HG03520 (cell line): ENCODE measurements at regions not wholly inside any gene's neighbourhood (a gene's known extent, or its start where the extent isn't known, plus 50 kb on each side); places are given as distances from the start of the nearest gene placed in this dataset.

ENCODE experiments used
- ATAC-seq: cut with Tn5 transposase; IDR thresholded peaks from one replicate; pipeline ENCODE4 v1.9.1; 2021; ENCODE audit warnings: mild to moderate bottlenecking, moderate library complexity; ENCODE audit not compliant: unreplicated experiment

DNA sequence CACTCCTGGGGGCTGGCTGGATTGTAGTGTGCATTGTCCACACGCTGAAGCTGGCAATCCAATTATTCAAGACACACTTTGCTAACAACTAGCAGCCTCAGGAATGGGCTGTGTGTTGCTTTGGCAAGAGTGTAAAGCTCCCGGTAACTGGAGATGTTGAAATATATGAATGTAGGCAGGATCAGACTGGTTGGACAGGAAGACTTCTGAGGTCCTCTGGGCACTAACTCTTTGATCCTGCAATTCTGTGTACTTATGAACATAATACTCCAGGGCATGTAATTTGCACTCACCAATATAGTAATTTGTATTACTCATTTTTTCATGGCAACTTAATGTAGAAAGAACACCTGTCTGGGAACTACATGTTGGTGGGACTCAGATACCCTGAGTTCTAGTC lies 106.7 kb upstream of the SLC28A3 start:
- ATAC-seq: no peak

DNA sequence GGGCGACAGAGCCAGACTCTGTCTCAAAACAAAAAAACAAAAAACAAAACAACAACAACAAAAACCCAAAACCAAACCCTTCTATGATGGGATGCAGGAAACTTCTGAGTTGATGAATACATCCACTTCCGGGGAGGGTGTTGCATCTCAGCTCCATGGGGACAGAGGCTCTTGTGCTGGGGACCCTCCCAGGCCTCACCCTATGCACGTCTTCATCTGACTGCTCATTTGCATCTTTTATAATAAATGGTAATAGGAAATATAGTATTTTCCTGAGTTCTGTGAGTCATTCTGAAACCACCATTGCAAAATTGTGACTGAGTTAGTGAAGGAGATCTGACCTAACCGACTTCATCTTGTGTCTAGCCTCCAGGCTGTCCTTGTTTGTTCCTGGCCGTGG lies 109.5 kb upstream of the SLC28A3 start:
- ATAC-seq: no peak

DNA sequence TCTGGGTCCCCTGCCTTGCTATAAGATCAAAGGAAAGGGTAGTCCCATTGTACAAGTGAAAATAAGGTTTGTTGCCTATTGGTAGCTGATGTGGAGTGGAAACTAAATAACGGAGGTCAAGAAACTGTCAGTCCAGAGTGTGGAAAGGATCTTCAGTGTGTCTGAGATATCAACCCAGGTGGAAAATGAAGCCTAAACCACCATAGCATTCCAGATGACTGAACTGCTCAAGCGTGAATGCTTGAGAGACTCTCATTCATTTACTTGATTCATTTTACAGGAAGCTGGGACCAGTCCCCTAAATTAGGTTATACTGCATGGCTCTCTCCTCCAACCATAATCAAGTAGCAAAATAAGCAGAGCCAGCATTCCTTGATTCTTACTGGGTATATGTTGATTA lies 116.0 kb upstream of the SLC28A3 start:
- ATAC-seq: no peak

- no peak for ATAC-seq
Observed at GRCh38 chr9:84460695-84461094, 120.1 kb upstream of the SLC28A3 start.

DNA sequence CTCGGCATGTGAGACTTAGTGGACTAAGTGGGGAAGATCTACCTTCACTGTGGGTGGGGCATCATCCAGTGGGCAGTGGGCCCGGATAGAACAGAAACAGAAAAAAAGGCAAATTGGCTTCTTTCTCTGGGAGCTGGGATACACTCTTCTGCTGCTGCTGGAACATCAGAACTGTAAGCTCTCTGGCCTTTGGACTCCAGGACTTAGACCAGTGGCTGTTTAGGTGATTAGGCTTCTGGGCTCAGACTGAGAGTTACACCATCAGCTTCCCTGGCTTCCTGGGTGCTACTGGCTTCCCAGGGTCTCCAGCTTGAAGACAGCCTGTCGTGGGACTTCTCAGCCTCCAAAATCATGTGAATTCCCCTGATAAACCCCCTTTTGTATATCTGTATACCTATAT lies 122.7 kb upstream of the SLC28A3 start:
- ATAC-seq: no peak

GRCh38 chr9:84466580-84467285 lies 126.2 kb upstream of the SLC28A3 start:
- ATAC-seq: no peak

DNA sequence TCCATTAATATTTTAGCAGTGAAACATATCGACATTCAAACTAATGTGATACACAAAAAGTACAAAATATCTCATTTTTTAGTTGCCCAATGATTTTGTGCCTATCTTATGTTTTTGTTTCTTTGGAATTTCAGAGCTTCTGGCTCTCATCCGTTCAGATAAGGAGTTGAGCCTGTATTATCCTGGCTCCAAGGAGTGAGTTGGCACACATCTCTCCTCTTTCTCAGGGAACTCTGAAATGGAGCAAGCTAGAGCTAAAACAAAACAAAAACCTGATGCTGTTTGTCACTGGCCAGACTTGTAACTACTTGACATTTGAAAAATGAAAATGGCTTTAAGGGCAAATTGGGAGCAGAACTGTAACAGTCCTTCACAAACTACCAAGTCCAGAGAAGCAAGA lies 131.3 kb upstream of the SLC28A3 start:
- ATAC-seq: no peak

DNA sequence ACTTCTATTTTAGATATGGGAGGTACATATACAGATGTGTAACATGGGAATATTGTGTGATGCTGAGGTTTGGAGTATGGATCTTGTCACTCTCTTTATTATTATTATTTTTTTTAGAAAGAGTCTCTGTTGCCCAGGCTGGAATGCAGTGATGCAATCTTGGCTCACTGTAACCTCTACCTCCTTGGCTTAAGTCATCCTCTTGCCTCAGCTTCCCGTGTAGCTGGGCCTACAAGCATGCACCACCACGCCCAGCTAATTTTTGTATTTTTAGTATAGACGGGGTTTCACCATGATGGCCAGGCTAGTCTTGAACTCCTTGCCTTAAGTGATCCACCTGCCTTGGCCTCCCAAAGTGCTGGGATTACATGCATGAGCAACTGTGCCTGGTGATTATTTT lies 138.4 kb upstream of the SLC28A3 start:
- no peak for ATAC-seq

DNA sequence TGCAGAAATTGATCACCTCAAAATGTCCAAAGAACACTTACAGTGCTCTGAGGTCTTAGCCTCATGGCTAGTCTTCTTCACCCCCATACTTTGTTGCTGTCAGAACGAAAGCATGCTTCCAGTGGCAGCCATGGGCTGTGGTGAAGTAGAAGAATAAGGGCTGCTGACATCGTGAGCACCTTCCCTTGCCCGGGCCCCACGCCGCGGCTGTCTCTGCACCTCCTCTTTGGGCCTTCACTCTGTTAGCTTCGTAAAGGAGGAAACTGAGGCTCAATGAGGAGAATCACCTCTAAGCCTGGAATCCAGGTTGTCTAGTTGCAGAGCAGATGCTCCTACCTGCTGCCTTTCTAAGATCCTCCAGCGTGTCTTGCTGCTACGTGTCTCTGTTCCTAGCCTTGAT lies 139.5 kb upstream of the SLC28A3 start:
- ATAC-seq: no peak

DNA sequence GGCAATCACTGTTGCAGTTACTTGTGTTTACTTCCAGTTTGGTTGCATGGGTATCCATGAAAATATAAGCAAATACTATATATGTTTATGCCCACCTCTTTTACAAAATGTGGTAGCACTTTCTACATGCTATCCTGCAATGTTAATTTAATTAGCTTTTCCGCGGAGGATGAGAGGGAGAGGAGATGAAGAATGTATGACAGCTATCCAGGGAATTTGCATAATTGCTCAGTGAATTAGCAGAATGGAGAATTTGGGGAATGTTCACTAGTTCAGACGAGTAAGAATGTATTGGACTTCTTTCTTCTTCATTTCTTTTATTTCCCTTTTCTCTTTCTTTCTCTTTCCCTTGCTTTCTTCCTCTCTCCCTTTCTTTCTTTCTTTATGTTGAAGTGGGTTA lies 140.7 kb upstream of the SLC28A3 start:
- no peak for ATAC-seq

- ATAC-seq: no peak
Observed at GRCh38 chr9:84481636-84482218, 141.2 kb upstream of the SLC28A3 start.

DNA sequence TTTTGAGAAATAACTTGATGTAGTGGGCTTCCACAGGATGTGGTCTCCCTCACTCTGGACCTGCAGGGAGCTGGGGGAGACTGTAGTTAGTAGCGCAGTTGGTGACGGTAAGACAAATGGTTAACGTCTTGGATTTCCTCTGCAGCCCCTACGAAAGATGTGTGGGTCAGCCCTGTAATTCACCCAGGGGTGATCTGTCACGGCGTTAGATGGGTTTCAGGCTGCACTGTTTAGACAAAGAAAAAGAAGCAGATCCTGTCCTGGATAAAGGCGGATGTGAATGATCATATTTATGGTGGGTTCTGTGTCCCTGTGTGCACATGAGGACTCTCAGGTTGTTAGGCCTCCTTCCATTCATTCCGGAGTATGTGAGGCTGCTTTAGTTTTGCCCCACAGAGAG lies 142.0 kb upstream of the SLC28A3 start:
- no peak for ATAC-seq

- ATAC-seq: no peak
Observed at GRCh38 chr9:84484172-84484571, 143.6 kb upstream of the SLC28A3 start.

- no peak for ATAC-seq
Observed at GRCh38 chr9:84485539-84485938, 145.0 kb upstream of the SLC28A3 start.

DNA sequence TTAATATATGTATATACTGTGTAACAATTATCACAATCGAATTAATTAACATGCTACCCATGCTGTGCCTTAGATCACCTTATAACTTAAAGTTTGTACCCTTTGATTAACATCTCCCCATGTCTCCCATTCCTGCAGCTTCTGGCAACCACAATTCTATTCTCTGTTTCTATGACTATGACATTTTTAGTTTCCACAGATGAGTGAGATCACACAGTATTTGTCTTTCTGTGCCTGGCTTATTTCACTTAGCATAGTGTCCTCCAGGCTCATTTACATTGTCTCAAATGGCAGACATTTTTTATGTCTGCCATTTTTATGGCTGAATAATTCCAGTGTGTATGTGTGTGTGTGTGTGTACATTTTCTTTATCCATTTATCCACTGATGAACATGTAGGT lies 146.1 kb upstream of the SLC28A3 start:
- ATAC-seq: no peak

DNA sequence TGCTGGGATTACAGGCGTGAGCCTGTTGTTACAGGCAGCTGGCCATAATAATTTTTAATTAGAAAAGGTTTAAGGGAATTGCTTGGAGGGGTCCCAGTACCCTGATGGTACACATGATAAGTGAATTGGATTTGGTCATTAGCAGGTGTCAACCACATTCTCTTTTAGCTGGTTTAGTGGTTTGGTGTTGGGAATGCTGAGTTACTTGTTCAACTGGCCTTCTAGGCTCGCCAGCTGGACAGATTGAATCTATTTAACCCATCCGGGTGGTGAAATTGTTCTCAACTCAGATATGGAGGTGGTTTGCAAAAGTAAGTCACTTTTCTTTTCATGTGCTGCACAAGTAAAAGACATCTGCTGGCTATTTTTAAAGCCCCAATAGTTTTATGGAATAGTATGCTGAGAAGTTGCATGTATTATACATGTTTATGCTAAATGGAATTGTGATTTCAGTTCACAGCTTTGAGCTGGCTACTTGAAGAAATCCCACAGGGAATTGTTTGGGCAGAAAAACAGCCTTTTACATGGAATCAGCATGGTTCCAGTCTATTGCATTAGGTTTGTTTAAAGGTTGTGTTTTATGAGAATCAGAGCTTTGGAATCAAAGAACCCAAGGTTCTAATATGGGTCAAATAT lies 149.8 kb upstream of the SLC28A3 start:
- ATAC-seq: no peak

GRCh38 chr9:84490842-84491325 lies 150.3 kb upstream of the SLC28A3 start:
- ATAC-seq: no peak

DNA sequence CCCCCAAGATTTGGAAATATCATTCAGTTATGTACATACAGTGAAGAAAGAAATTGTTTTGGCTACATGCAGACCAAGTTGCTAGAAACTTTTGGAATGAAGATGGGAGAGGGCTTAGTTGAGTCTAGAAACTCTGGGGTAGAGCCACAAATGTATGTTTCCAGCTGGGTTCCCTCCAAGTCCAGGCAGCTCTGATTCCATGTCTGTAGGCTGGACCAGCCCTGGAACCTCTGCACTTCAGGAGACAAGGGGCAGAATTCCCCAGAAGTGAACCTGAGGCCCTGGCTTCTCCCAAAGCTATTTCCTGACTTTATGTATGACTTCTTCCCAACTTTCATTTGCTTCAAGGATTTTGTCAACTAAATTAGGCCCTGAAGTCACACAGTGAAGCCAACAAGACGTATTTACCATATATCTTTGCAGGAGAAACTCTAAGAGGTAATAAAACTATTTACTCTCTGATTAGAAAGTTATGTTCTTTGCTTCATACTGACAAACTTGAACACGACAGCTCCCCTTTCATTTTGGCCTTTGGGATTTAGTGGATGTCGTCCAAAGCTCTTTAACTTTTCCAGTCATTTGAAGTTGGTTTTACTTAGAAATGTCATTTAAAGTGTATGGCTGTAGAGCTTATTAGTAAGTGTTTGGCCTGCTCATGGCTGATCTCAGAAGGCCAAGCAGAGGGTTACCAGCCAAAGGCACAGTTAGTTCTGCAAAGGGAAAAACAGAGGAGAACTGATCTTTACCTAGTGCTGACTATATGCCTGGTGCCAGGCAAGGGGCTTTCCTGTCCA lies 152.0 kb upstream of the SLC28A3 start:
- ATAC-seq: no peak

- ATAC-seq: no peak
Observed at GRCh38 chr9:84493284-84493947, 152.9 kb upstream of the SLC28A3 start.

DNA sequence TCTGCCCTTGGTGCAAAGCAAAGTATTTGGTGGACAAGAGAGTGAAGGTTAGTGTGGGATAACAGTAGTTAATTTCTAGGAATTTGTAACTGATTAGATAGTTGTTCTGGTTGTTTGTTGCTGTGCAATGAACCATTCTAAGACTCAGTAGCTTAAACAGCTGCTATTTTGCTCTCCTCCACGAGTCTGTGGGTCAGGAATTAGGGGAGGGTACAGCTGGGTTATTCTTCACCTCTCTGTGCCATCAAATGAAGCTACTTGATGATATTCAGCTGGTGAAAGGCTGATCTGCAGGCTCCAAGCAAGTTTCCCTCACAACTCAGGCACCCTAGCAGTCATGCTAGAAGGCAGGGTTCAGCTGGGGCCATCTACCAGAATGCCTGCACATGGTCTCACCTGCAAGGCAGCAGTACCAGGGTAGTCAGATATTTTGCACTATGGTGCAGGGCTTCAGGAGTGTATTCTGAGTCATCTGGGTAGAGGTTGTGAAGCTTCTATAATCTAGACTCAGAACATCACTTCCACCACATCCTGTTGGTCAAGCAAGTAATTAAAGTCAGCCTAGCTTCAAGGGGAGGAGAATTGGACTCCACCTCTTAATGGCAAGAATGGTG lies 159.5 kb upstream of the SLC28A3 start:
- ATAC-seq: peak; percentile 98

DNA sequence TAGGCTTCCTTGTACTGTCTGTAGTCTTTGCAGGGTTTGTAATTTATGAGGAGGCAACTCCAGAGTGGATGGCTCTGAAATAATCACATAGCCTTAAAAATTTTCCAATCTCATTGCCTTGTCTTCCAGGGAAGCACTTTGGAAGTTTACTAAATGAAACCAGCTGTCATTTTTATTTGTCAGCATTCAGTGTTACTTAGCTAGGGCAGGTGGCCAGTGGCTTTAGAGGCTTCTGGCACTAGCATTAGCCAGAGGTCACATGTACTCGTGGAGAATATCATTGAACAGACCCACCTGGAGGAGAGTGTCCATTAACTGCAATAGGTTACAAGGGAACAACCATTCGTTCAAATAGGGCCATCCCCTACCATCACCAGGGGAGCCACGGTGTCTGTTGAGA lies 160.3 kb upstream of the SLC28A3 start:
- no peak for ATAC-seq
